ENCODE measurements at regions not wholly inside any gene's neighbourhood (a gene's known extent, or its start where the extent isn't known, plus 50 kb on each side); places are given as distances from the start of the nearest gene placed in this dataset.

- H3K27me3 ChIP-seq (replicated peaks in 1 of 7) = peaks cover 0 to 4% (median 0%) of the 10 kb centered on the region in 7 donors
- intact Hi-C loops (cut with DNase I; ENCODE audit: low total_unique reads) = no loop called here
- WGBS, 5 donors = 46 to 64% (median 54%) methylated on average over 1 of the region's 1 CpG
- TF ChIP-seq POLR2AphosphoS5 (IDR thresholded peaks at IDR 0.05) = no peak
- no peak for TF ChIP-seq CTCF (IDR thresholded peaks at IDR 0.05 in 8 of 11, conservative IDR thresholded peaks at IDR 0.05 in 3 of 11)
- TF ChIP-seq POLR2A (IDR thresholded peaks at IDR 0.05) = no peak
- H3K4me3 ChIP-seq = no peak overlapping the region
- peaks cover 0 to 28% (median 10%) of the 10 kb centered on the region in 8 donors for H3K9me3 ChIP-seq
- no peak overlapping the region for H3K27ac ChIP-seq
- DNase-seq = no peak
- H3K4me1 ChIP-seq = no peaks in the 10 kb centered on the region
- no peaks in the 10 kb centered on the region for H3K36me3 ChIP-seq
These were observed 92.7 kb upstream of the TCF21 start for GRCh38 chr6:133796235-133796634.

GRCh38 chr6:133799043-133799442 lies 89.9 kb upstream of the TCF21 start:
- 69 to 91% (median 84%) methylated on average over 1 of the region's 1 CpG for WGBS, 5 donors
- DNase-seq = no peak
- H3K9me3 ChIP-seq = peaks cover 0 to 22% (median 8%) of the 10 kb centered on the region in 8 donors
- H3K27ac ChIP-seq = no peak overlapping the region
- H3K27me3 ChIP-seq (replicated peaks in 1 of 7) = peaks cover 0 to 4% (median 0%) of the 10 kb centered on the region in 7 donors
- intact Hi-C loops (cut with DNase I; ENCODE audit: low total_unique reads) = no loop called here
- TF ChIP-seq CTCF (IDR thresholded peaks at IDR 0.05 in 8 of 11, conservative IDR thresholded peaks at IDR 0.05 in 3 of 11) (no peak), POLR2AphosphoS5 (IDR thresholded peaks at IDR 0.05) (no peak), POLR2A (IDR thresholded peaks at IDR 0.05) (no peak)
- H3K4me1 ChIP-seq = no peaks in the 10 kb centered on the region
- no peaks in the 10 kb centered on the region for H3K36me3 ChIP-seq
- no peak overlapping the region for H3K4me3 ChIP-seq

GRCh38 chr6:133802861-133803260 lies 86.1 kb upstream of the TCF21 start:
- Histone ChIP-seq H3K4me1 (no peaks in the 10 kb centered on the region), H3K9me3 (peaks cover 0 to 13% (median 3%) of the 10 kb centered on the region in 8 donors), H3K36me3 (no peaks in the 10 kb centered on the region), H3K27ac (no peak overlapping the region), H3K4me3 (no peak overlapping the region), H3K27me3 (replicated peaks in 1 of 7) (peaks cover 0 to 4% (median 0%) of the 10 kb centered on the region in 7 donors)
- DNase-seq = no peak
- TF ChIP-seq POLR2AphosphoS5 (IDR thresholded peaks at IDR 0.05) (no peak), CTCF (IDR thresholded peaks at IDR 0.05 in 8 of 11, conservative IDR thresholded peaks at IDR 0.05 in 3 of 11) (no peak), POLR2A (IDR thresholded peaks at IDR 0.05) (no peak)
- intact Hi-C loops (cut with DNase I; ENCODE audit: low total_unique reads) = no loop called here
- 77 to 88% (median 81%) methylated on average over 1 of the region's 1 CpG for WGBS, 5 donors

- no peak for DNase-seq
- H3K4me1 ChIP-seq = no peaks in the 10 kb centered on the region
- 57 to 79% (median 71%) methylated on average over 1 of the region's 1 CpG for WGBS, 5 donors
- no peaks in the 10 kb centered on the region for H3K36me3 ChIP-seq
- peaks cover 0 to 7% (median 0%) of the 10 kb centered on the region in 8 donors for H3K9me3 ChIP-seq
- H3K4me3 ChIP-seq = no peak overlapping the region
- no peak overlapping the region for H3K27ac ChIP-seq
- intact Hi-C loops (cut with DNase I; ENCODE audit: low total_unique reads) = no loop called here
- no peak for TF ChIP-seq POLR2AphosphoS5 (IDR thresholded peaks at IDR 0.05)
- no peak for TF ChIP-seq CTCF (IDR thresholded peaks at IDR 0.05 in 8 of 11, conservative IDR thresholded peaks at IDR 0.05 in 3 of 11)
- TF ChIP-seq POLR2A (IDR thresholded peaks at IDR 0.05) = no peak
- H3K27me3 ChIP-seq (replicated peaks in 1 of 7) = peaks cover 0 to 4% (median 0%) of the 10 kb centered on the region in 7 donors
These were observed 84.6 kb upstream of the TCF21 start for GRCh38 chr6:133804265-133804664.

Data from spleen (tissue), 11 donors.